HL-60 (cell line): ENCODE measurements at regions not wholly inside any gene's neighbourhood (a gene's known extent, or its start where the extent isn't known, plus 50 kb on each side); places are given as distances from the start of the nearest gene placed in this dataset.
"Not testable (repeated sequence)": the region's sequence is repeated elsewhere in the genome, so short reads cannot be mapped to it uniquely, and the experiment has no call there.

ENCODE experiments used
- DNase-seq, 2 experiments: peaks; one replicate each; pipeline ENCODE4 v3.0.0-alpha.2; 2010 to 2020; ENCODE audit warnings: low read depth in 1 of 2, low spot score in 1 of 2
- H3K27ac ChIP-seq: fragments of 250-450 bp; sonication (Bioruptor Pico); replicated peaks from 2 replicates; pipeline ENCODE4 v1.5.1; 2020; ENCODE audit warnings: mild to moderate bottlenecking, moderate library complexity
- H3K27me3 ChIP-seq: fragments of 250-450 bp; sonication (Bioruptor Pico); 2 replicates; pipeline ENCODE4 v1.5.1; 2021; ENCODE audit warnings: mild to moderate bottlenecking, moderate library complexity; ENCODE audit not compliant: insufficient read depth, poor library complexity, severe bottlenecking
- H3K4me3 ChIP-seq: replicated peaks from 2 replicates; pipeline ENCODE4 v1.5.1; 2011; ENCODE audit warnings: mild to moderate bottlenecking, control low read depth, low read length; ENCODE audit not compliant: insufficient read depth
- GABPA ChIP-seq: IDR thresholded peaks from 2 replicates; pipeline ENCODE4 v1.6.1; 2012; ENCODE audit warnings: low read depth
- POLR2AphosphoS5 ChIP-seq: IDR thresholded peaks from 2 replicates; pipeline ENCODE4 v1.6.1; 2012; ENCODE audit warnings: low read depth
- SPI1 ChIP-seq: IDR thresholded peaks from 2 replicates; pipeline ENCODE4 v1.6.1; 2012; ENCODE audit warnings: low read depth, mild to moderate bottlenecking, borderline replicate concordance
- TF ChIP-seq, protein P1 (sequence below): IDR thresholded peaks from 2 replicates; pipeline ENCODE4 v1.6.1; 2012; ENCODE audit warnings: low read depth; ENCODE audit not compliant: insufficient replicate concordance
- TF ChIP-seq, protein P2 (sequence below): IDR thresholded peaks from one replicate; pipeline ENCODE4 v1.5.1; 2011; ENCODE audit warnings: low read length, control low read depth, inconsistent platforms; ENCODE audit not compliant: insufficient read depth

DNA sequence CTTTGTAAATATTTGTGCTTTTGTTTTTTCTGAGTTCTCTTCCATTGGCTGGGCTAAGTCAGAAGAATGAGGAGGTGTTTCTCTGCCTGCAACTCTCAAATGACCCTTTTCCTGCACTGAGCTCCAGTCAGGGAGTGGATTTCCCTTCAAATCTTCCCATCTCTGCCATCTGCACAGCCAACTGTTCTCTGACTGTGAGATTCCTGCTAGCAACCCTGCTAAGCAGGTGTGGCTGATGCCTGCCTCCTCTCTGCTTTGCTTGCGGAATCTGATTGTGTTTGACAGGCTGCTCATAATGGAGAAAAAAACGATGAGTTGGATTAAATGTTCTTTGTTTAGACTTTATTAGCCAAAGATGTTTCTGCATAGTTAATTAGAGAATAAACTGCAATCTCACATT lies 519.8 kb downstream of the TMEM114 start:
- DNase-seq: no peak
- Histone ChIP-seq H3K27ac (no peak overlapping the region), H3K4me3 (no peak overlapping the region), H3K27me3 (no peaks in the 10 kb centered on the region)
- TF ChIP-seq, protein P1, sequence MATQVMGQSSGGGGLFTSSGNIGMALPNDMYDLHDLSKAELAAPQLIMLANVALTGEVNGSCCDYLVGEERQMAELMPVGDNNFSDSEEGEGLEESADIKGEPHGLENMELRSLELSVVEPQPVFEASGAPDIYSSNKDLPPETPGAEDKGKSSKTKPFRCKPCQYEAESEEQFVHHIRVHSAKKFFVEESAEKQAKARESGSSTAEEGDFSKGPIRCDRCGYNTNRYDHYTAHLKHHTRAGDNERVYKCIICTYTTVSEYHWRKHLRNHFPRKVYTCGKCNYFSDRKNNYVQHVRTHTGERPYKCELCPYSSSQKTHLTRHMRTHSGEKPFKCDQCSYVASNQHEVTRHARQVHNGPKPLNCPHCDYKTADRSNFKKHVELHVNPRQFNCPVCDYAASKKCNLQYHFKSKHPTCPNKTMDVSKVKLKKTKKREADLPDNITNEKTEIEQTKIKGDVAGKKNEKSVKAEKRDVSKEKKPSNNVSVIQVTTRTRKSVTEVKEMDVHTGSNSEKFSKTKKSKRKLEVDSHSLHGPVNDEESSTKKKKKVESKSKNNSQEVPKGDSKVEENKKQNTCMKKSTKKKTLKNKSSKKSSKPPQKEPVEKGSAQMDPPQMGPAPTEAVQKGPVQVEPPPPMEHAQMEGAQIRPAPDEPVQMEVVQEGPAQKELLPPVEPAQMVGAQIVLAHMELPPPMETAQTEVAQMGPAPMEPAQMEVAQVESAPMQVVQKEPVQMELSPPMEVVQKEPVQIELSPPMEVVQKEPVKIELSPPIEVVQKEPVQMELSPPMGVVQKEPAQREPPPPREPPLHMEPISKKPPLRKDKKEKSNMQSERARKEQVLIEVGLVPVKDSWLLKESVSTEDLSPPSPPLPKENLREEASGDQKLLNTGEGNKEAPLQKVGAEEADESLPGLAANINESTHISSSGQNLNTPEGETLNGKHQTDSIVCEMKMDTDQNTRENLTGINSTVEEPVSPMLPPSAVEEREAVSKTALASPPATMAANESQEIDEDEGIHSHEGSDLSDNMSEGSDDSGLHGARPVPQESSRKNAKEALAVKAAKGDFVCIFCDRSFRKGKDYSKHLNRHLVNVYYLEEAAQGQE: no peak
- TF ChIP-seq GABPA (no peak), POLR2AphosphoS5 (no peak)

DNA sequence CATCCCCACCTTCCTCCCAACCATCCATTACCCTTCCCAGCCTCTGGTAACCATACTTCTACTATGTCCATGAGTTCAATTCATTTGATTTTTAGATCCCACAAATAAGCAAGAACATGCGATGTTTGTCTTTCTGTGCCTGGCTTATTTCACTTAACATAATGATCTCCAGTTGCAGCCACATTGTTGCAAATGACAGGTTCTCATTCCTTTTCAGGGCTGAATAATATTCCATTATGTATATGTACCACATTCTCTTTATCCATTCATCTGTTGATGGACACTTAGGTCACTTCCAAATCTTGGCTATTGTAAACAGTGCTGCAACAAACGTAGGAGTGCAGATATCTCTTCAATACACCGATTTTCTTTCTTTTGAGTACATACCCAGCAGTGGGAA lies 522.1 kb downstream of the TMEM114 start:
- not testable (repeated sequence) for H3K27ac ChIP-seq, H3K4me3 ChIP-seq, H3K27me3 ChIP-seq, DNase-seq

DNA sequence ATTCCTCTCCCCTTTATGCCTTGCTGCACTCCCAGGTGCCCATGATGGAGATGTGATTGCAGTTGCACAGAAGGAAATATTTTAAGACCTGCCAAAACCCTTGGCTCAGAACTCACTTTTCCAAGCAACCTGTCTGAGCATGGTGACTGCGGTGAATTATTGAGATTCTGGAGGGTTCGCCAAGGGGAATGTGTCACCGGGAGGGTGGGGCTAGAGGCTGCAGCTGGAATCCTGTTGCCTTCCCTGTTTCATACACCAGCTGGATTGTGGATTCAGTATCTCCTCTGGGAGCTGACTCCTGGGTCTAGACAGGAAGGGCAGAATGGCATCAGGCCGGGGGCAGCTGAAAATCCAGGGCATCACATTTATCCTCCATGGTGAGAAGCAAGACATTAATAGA lies 527.2 kb downstream of the TMEM114 start:
- TF ChIP-seq POLR2AphosphoS5 (no peak), SPI1 (no peak), GABPA (no peak)
- TF ChIP-seq, protein P2, sequence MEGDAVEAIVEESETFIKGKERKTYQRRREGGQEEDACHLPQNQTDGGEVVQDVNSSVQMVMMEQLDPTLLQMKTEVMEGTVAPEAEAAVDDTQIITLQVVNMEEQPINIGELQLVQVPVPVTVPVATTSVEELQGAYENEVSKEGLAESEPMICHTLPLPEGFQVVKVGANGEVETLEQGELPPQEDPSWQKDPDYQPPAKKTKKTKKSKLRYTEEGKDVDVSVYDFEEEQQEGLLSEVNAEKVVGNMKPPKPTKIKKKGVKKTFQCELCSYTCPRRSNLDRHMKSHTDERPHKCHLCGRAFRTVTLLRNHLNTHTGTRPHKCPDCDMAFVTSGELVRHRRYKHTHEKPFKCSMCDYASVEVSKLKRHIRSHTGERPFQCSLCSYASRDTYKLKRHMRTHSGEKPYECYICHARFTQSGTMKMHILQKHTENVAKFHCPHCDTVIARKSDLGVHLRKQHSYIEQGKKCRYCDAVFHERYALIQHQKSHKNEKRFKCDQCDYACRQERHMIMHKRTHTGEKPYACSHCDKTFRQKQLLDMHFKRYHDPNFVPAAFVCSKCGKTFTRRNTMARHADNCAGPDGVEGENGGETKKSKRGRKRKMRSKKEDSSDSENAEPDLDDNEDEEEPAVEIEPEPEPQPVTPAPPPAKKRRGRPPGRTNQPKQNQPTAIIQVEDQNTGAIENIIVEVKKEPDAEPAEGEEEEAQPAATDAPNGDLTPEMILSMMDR: no peak
- TF ChIP-seq, protein P1: no peak
- Histone ChIP-seq H3K27me3 (no peaks in the 10 kb centered on the region), H3K4me3 (no peak overlapping the region), H3K27ac (no peak overlapping the region)
- no peak for DNase-seq

DNA sequence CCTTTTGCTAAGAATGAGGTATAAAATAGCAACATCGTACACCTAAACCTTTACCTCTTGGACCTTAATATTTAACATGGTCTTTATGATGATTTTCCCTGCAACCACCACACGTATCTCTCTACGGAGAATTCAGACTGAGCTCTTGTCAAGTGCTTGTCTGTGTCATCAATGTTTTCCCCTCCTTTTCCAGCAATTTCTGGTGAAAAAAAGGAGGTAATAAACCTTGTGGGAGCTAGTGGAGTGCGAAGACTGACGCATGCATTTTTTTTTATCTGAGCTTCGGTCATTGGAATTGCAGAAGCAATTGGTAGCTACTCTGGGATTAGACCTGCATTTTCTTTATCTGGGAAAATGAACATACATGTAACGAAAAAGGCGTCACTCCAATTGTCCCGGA lies 527.6 kb downstream of the TMEM114 start:
- Histone ChIP-seq H3K4me3 (no peak overlapping the region), H3K27me3 (no peaks in the 10 kb centered on the region), H3K27ac (no peak overlapping the region)
- TF ChIP-seq POLR2AphosphoS5 (no peak), GABPA (no peak)
- TF ChIP-seq, protein P2: no peak
- TF ChIP-seq, protein P1: no peak
- no peak for DNase-seq
